ENCODE measurements at regions not wholly inside any gene's neighbourhood (a gene's known extent, or its start where the extent isn't known, plus 50 kb on each side); places are given as distances from the start of the nearest gene placed in this dataset.

- TF ChIP-seq CTCF (IDR thresholded peaks at IDR 0.05; ENCODE audit: unreplicated experiment): no peak
- Mint-ChIP-seq H3K4me1 (peaks cover 50% of the 10 kb centered on the region), H3K27me3 (ENCODE audit: low read depth) (no peaks in the 10 kb centered on the region), H3K27ac (peak overlapping the region; percentile 92), H3K4me3 (peak overlapping the region; percentile 40), H3K36me3 (peaks cover 10% of the 10 kb centered on the region), H3K9me3 (peaks cover 9% of the 10 kb centered on the region)
- no peak for DNase-seq (ENCODE audit: low spot score in 2 of 2, unreplicated experiment in 2 of 2)
Measured at GRCh38 chr4:3384771-3385710, 56.7 kb upstream of the HGFAC start.

DNA sequence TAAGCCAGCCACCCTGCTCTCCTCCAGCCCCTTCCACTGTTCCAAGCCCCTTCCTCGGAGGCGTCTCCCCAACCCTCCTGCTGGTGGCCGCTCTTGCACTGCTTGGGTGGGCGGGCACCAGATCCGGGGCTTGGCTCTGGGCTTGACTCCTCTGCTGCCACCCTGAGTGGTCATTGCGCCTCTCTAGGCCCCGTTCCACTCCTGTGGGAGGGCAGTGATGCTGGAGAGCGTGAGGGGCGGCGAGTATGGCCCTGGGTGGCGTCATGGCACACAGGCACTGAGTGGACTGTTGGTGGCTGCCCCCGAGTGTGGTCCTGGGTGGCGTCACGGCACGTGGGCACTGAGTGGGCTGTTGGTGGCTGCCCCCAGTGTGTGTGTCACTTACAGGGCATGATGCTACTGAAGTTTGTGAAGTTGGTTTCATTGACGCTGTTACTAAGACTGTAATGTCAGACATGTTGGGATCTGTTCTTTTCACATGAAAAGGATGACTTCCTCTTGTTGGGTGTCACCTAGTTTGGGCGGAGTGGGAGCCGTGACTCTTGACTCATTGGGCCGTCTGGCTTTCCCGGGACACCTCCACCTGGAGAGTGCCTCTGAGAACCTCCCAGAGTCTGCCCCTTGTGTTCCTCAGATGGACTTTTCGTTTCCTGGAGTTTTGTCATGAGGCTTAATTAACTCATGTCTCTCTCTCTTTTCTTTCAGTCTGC is 55.9 kb upstream of the HGFAC start:
- Mint-ChIP-seq H3K4me3 (peak overlapping the region; percentile 40), H3K4me1 (peaks cover 57% of the 10 kb centered on the region), H3K9me3 (peaks cover 6% of the 10 kb centered on the region), H3K36me3 (peaks cover 7% of the 10 kb centered on the region), H3K27me3 (ENCODE audit: low read depth) (no peaks in the 10 kb centered on the region), H3K27ac (peak overlapping the region; percentile 92)
- TF ChIP-seq CTCF (IDR thresholded peaks at IDR 0.05; ENCODE audit: unreplicated experiment): no peak
- DNase-seq (ENCODE audit: low spot score in 2 of 2, unreplicated experiment in 2 of 2): no peak

- no peak for DNase-seq (ENCODE audit: low spot score in 2 of 2, unreplicated experiment in 2 of 2)
- peak overlapping the region; percentile 27 for H3K4me3 Mint-ChIP-seq
- H3K36me3 Mint-ChIP-seq: peaks cover under 1% of the 10 kb centered on the region
- peaks cover 63% of the 10 kb centered on the region for H3K4me1 Mint-ChIP-seq
- TF ChIP-seq CTCF (IDR thresholded peaks at IDR 0.05; ENCODE audit: unreplicated experiment): no peak
- H3K9me3 Mint-ChIP-seq: no peaks in the 10 kb centered on the region
- peak overlapping the region; percentile 92 for H3K27ac Mint-ChIP-seq
- H3K27me3 Mint-ChIP-seq (ENCODE audit: low read depth): no peaks in the 10 kb centered on the region
Measured at GRCh38 chr4:3386526-3386925, 55.2 kb upstream of the HGFAC start.

DNA sequence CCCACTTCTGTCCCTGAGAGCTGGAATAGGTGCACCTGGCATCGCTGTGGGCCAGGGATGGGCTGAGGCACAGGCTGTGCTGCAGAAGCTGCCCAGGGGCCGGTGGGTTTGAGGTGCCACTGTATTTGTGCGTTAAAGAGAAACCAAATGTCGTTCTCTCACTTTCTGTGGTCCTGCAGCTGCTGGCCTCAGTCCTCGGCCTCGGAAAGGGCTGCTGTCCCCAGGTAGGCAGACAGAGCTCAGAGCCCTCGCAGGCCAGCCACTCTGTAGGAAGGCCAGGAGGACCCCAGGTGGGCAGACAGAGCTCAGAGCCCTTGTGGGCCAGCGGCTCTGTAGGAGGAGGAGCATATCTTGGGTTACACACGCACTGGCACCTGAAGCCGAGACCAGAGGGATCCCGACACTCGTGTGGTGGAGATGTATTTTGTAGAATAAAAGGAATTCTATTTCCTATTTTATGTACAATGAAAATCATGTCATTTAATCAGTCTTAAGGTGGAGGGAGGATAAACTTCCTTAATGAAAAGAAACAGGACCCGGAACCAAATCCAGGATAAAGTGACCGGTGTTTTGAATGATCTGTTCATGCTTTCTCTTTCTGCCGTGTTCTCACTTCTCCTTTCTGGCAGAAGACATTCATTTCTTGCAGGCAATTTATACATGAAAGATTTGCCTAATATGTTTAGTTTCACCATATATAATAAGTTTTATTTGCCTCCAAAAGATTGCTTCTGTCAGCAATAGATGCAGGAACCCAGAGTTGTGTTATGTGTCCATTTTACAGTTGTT is 54.4 kb upstream of the HGFAC start:
- DNase-seq (ENCODE audit: low spot score in 2 of 2, unreplicated experiment in 2 of 2): no peak
- no peaks in the 10 kb centered on the region for H3K36me3 Mint-ChIP-seq
- H3K9me3 Mint-ChIP-seq: no peaks in the 10 kb centered on the region
- H3K4me3 Mint-ChIP-seq: peak overlapping the region; percentile 27
- no peak for TF ChIP-seq CTCF (IDR thresholded peaks at IDR 0.05; ENCODE audit: unreplicated experiment)
- peaks cover 69% of the 10 kb centered on the region for H3K4me1 Mint-ChIP-seq
- H3K27ac Mint-ChIP-seq: peak overlapping the region; percentile 92
- H3K27me3 Mint-ChIP-seq (ENCODE audit: low read depth): no peaks in the 10 kb centered on the region

GRCh38 chr4:3387943-3388361 is 53.8 kb upstream of the HGFAC start:
- TF ChIP-seq CTCF (IDR thresholded peaks at IDR 0.05; ENCODE audit: unreplicated experiment): no peak
- H3K27me3 Mint-ChIP-seq (ENCODE audit: low read depth): no peaks in the 10 kb centered on the region
- H3K9me3 Mint-ChIP-seq: no peaks in the 10 kb centered on the region

More at GRCh38 chr4:3387943-3388361, 53.8 kb upstream of the HGFAC start:
- no peaks in the 10 kb centered on the region for H3K36me3 Mint-ChIP-seq
- H3K27ac Mint-ChIP-seq: peak overlapping the region; percentile 92
- H3K4me3 Mint-ChIP-seq: peak overlapping the region; percentile 26
- H3K4me1 Mint-ChIP-seq: peaks cover 74% of the 10 kb centered on the region
- DNase-seq (ENCODE audit: low spot score in 2 of 2, unreplicated experiment in 2 of 2): no peak

Data from mesothelial cell of epicardium (in vitro differentiated cells).